GM21447 (cell line): ENCODE measurements at regions not wholly inside any gene's neighbourhood (a gene's known extent, or its start where the extent isn't known, plus 50 kb on each side); places are given as distances from the start of the nearest gene placed in this dataset.

Source experiments
- ATAC-seq: cut with Tn5 transposase; IDR thresholded peaks from one replicate; pipeline ENCODE4 v1.9.1; 2021; ENCODE audit not compliant: unreplicated experiment

- no peak for ATAC-seq
Observed at GRCh38 chr10:111435871-111436270, 359.0 kb downstream of the ADRA2A start.

- no peak for ATAC-seq
Observed at GRCh38 chr10:111439034-111439842, 362.4 kb downstream of the ADRA2A start.

- no peak for ATAC-seq
Observed at GRCh38 chr10:111440501-111440900, 363.7 kb downstream of the ADRA2A start.

- no peak for ATAC-seq
Observed at GRCh38 chr10:111445667-111446066, 368.8 kb downstream of the ADRA2A start.

GRCh38 chr10:111446966-111447365 is 370.1 kb downstream of the ADRA2A start:
- ATAC-seq, result no peak

- ATAC-seq, result no peak
Observed at GRCh38 chr10:111452153-111452552, 375.3 kb downstream of the ADRA2A start.

- no peak for ATAC-seq
Observed at GRCh38 chr10:111455776-111456426, 379.1 kb downstream of the ADRA2A start.

GRCh38 chr10:111458256-111458655 is 381.4 kb downstream of the ADRA2A start:
- ATAC-seq, result no peak

- ATAC-seq, result no peak
Observed at GRCh38 chr10:111459967-111460366, 383.1 kb downstream of the ADRA2A start.

GRCh38 chr10:111472445-111472844 is 395.6 kb downstream of the ADRA2A start:
- no peak for ATAC-seq

GRCh38 chr10:111473361-111473760 is 396.5 kb downstream of the ADRA2A start:
- no peak for ATAC-seq

GRCh38 chr10:111474786-111475185 is 398.0 kb downstream of the ADRA2A start:
- no peak for ATAC-seq

- no peak for ATAC-seq
Observed at GRCh38 chr10:111475720-111476119, 398.9 kb downstream of the ADRA2A start.

GRCh38 chr10:111478651-111479050 is 401.8 kb downstream of the ADRA2A start:
- no peak for ATAC-seq

GRCh38 chr10:111479966-111480365 is 403.1 kb downstream of the ADRA2A start:
- ATAC-seq, result no peak

GRCh38 chr10:111481261-111481826 is 404.5 kb downstream of the ADRA2A start:
- ATAC-seq, result no peak

GRCh38 chr10:111481866-111482265 is 405.0 kb downstream of the ADRA2A start:
- ATAC-seq, result no peak

- no peak for ATAC-seq
Observed at GRCh38 chr10:111482621-111483216, 405.9 kb downstream of the ADRA2A start.

- no peak for ATAC-seq
Observed at GRCh38 chr10:111485767-111486166, 408.9 kb downstream of the ADRA2A start.

- no peak for ATAC-seq
Observed at GRCh38 chr10:111486346-111486745, 409.5 kb downstream of the ADRA2A start.

GRCh38 chr10:111488668-111489067 is 411.8 kb downstream of the ADRA2A start:
- no peak for ATAC-seq

GRCh38 chr10:111491154-111491553 is 414.3 kb downstream of the ADRA2A start:
- ATAC-seq, result no peak
